Calu3 (cell line): ENCODE measurements at regions not wholly inside any gene's neighbourhood (a gene's known extent, or its start where the extent isn't known, plus 50 kb on each side); places are given as distances from the start of the nearest gene placed in this dataset.

Source experiments
- BruUV-seq: library from RNA; stranded (reverse); fragments of 400-500 nt; replicated peaks from 2 replicates; lab custom pipeline; 2021; lab: Mats Ljungman, UMichigan
- CTCF ChIA-PET: fragments of 300-600 bp; sonication (Branson Sonifier 250); formaldehyde crosslinking; loops from one replicate; lab custom pipeline; 2022; ENCODE audit warnings: antibody characterized with exemption; lab: Charles Lee
- DNase-seq: peaks from one replicate; pipeline ENCODE4 v3.0.0; 2022
- H3K27ac Mint-ChIP-seq: one replicate; pipeline ENCODE4 v1.8.0; 2022; ENCODE audit warnings: mixed read lengths; ENCODE audit not compliant: unreplicated experiment
- H3K27me3 Mint-ChIP-seq: one replicate; pipeline ENCODE4 v1.8.0; 2022; ENCODE audit warnings: mixed read lengths; ENCODE audit not compliant: unreplicated experiment
- H3K36me3 Mint-ChIP-seq: one replicate; pipeline ENCODE4 v1.8.0; 2022; ENCODE audit warnings: mild to moderate bottlenecking, moderate library complexity, mixed read lengths; ENCODE audit not compliant: insufficient read depth, unreplicated experiment
- H3K4me1 Mint-ChIP-seq: one replicate; pipeline ENCODE4 v1.8.0; 2022; ENCODE audit warnings: mild to moderate bottlenecking, low read depth, mixed read lengths; ENCODE audit not compliant: unreplicated experiment
- H3K4me3 Mint-ChIP-seq: one replicate; pipeline ENCODE4 v1.8.0; 2022; ENCODE audit warnings: mild to moderate bottlenecking, low read depth, moderate library complexity, mixed read lengths; ENCODE audit not compliant: unreplicated experiment
- H3K9me3 Mint-ChIP-seq: one replicate; pipeline ENCODE4 v1.8.0; 2022; ENCODE audit warnings: low read depth, mixed read lengths; ENCODE audit not compliant: unreplicated experiment
- intact Hi-C: fragments of 100-400 bp; cut with micrococcal nuclease; formaldehyde crosslinking; loops from one replicate; pipeline ENCODE4 v1.10.0; 2022; ENCODE audit not compliant: unreplicated experiment
- TF ChIP-seq, protein P1 (sequence below): fragments of 200-600 bp; IDR thresholded peaks from one replicate; pipeline ENCODE4 v1.8.0; 2022; ENCODE audit warnings: antibody characterized with exemption; ENCODE audit not compliant: unreplicated experiment

DNA sequence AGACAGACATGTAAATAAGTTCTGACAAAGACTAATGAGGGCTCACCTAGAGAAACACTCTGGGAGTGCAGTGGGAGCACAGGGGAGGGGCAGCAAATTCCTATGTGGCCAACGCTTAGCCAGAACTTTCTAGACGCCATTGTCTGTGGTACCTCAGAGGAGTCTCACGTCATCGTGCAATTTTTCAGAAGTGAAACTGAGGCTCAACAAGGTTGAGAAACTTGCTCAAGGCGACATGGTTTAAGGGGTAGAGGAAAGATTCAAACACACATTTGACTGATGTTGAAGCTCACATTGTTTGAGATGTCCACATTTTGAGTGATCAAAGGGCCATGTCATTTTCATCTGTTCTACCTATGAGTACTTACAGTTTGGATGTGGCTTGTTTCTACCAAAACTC is 152.6 kb upstream of the LMO4 start:
- peaks cover 13% of the 10 kb centered on the region for H3K27me3 Mint-ChIP-seq
- H3K27ac Mint-ChIP-seq = no peak overlapping the region
- DNase-seq = no peak
- CTCF ChIA-PET = no interaction called here
- H3K4me1 Mint-ChIP-seq = peaks cover 3% of the 10 kb centered on the region
- TF ChIP-seq, protein P1, sequence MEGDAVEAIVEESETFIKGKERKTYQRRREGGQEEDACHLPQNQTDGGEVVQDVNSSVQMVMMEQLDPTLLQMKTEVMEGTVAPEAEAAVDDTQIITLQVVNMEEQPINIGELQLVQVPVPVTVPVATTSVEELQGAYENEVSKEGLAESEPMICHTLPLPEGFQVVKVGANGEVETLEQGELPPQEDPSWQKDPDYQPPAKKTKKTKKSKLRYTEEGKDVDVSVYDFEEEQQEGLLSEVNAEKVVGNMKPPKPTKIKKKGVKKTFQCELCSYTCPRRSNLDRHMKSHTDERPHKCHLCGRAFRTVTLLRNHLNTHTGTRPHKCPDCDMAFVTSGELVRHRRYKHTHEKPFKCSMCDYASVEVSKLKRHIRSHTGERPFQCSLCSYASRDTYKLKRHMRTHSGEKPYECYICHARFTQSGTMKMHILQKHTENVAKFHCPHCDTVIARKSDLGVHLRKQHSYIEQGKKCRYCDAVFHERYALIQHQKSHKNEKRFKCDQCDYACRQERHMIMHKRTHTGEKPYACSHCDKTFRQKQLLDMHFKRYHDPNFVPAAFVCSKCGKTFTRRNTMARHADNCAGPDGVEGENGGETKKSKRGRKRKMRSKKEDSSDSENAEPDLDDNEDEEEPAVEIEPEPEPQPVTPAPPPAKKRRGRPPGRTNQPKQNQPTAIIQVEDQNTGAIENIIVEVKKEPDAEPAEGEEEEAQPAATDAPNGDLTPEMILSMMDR = no peak
- intact Hi-C loops = no loop called here
- no peak overlapping the region for H3K4me3 Mint-ChIP-seq
- no peaks in the 10 kb centered on the region for H3K9me3 Mint-ChIP-seq
- no TSS peak for BruUV-seq
- peaks cover 5% of the 10 kb centered on the region for H3K36me3 Mint-ChIP-seq

DNA sequence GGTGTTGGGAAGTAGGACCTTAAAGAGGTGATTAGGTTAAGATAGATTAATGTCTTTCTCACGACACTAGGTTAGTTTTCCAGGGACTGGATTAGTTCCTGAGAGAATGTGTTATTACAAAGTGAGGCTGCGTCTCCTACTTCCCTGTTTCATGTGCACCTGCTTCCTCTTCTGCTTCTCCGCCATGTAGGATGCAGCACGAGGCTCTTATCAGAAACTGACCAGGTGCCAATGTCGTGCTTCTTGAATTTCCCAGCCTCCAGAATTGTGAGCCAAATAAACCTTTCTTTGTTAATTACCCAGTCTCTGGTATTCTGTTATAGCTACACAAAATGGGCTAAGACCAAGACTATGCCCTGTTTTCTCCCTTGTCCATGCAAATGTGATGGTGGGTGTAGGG is 152.2 kb upstream of the LMO4 start:
- no peak for DNase-seq
- Mint-ChIP-seq H3K27me3 (peaks cover 16% of the 10 kb centered on the region), H3K4me3 (no peak overlapping the region), H3K9me3 (no peaks in the 10 kb centered on the region), H3K27ac (no peak overlapping the region), H3K36me3 (peaks cover 5% of the 10 kb centered on the region), H3K4me1 (peaks cover 7% of the 10 kb centered on the region)
- no TSS peak for BruUV-seq
- intact Hi-C loops = no loop called here
- TF ChIP-seq, protein P1 = no peak
- CTCF ChIA-PET = no interaction called here

DNA sequence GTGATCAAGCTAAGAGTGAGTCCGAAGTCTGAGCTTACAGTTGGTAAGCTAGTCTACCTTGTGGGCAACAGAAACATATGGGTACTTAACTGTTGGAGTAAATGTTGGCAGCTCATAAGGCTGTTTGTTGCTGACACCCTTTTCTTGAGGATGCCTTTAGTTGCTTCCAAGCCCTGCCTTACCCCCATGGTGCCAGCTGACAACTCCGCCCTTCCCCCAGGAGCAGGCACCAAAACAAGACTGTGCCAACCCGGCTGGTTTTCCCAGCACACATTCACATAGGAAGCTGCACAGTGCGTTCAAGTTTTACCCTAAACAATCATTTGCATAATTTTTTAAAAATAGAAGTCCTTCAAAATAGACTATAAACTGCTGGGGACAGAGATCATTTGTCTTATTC is 150.2 kb upstream of the LMO4 start:
- BruUV-seq = no TSS peak
- no peak overlapping the region for H3K4me3 Mint-ChIP-seq
- no peaks in the 10 kb centered on the region for H3K36me3 Mint-ChIP-seq
- no peak for DNase-seq
- H3K27ac Mint-ChIP-seq = no peak overlapping the region
- intact Hi-C loops = no loop called here
- H3K27me3 Mint-ChIP-seq = peaks cover 23% of the 10 kb centered on the region
- CTCF ChIA-PET = no interaction called here
- peaks cover 15% of the 10 kb centered on the region for H3K4me1 Mint-ChIP-seq
- TF ChIP-seq, protein P1 = no peak
- no peaks in the 10 kb centered on the region for H3K9me3 Mint-ChIP-seq

DNA sequence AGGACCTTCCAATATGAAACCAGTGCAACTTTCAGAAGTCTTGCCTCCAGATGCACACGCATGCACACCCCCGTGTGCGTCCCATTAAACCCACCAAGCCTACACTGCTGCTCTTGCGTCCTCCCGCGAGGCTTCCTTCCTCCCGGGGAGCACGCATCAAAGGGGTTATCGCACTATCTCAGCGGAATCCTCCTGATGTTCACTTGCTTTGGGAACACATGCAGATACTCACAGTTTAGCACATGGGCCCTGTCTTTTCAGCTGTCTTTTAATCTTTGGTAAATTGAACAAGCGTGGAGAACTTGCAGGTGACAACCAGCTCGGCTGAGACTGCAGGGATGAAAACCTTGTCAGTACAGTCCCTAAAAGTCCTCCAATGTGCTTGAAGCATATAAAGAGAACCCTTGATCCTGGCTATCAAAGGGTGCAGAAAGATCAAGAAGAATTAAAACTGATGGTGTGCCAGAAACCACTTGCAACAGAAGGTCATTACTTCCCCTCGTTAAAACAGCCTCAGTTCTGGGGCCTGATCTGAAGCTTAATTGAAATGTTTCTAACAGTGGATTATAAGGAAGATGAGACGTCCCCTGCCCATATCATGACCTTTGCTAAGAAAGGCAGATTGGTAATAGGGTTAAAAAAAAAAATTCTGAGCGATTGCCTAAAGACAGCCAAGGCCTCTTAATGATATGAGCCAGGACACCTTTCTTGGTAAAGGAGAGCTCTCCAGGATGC is 149.4 kb upstream of the LMO4 start:
- H3K36me3 Mint-ChIP-seq = no peaks in the 10 kb centered on the region
- TF ChIP-seq, protein P1 = no peak
- CTCF ChIA-PET = no interaction called here
- no peak overlapping the region for H3K27ac Mint-ChIP-seq
- H3K4me3 Mint-ChIP-seq = no peak overlapping the region
- intact Hi-C loops = no loop called here
- no peaks in the 10 kb centered on the region for H3K9me3 Mint-ChIP-seq
- DNase-seq = no peak
- H3K4me1 Mint-ChIP-seq = peaks cover 15% of the 10 kb centered on the region
- peaks cover 23% of the 10 kb centered on the region for H3K27me3 Mint-ChIP-seq
- no TSS peak for BruUV-seq
